BLaER1 treated with 17β-estradiol and CSF1 and Interleukin-3, amounts not matched to agents 10 nM and 100 nM (cell line): ENCODE measurements at regions not wholly inside any gene's neighbourhood (a gene's known extent, or its start where the extent isn't known, plus 50 kb on each side); places are given as distances from the start of the nearest gene placed in this dataset.
"Not testable (repeated sequence)": the region's sequence is repeated elsewhere in the genome, so short reads cannot be mapped to it uniquely, and the experiment has no call there.

Source experiments
- H3K27ac ChIP-seq, 11 experiments: shearing (Covaris generic); formaldehyde crosslinking; 2 replicates each; pipeline ENCODE4 v1.8.1; 2022
- H3K27me3 ChIP-seq, 11 experiments: shearing (Covaris generic); formaldehyde crosslinking; 2 replicates each; pipeline ENCODE4 v1.8.1; 2022
- H3K36me3 ChIP-seq, 11 experiments: shearing (Covaris generic); formaldehyde crosslinking; 2 replicates each; pipeline ENCODE4 v1.8.1; 2022
- H3K4me1 ChIP-seq, 10 experiments: shearing (Covaris generic); formaldehyde crosslinking; 2 replicates each; pipeline ENCODE4 v1.8.1; 2022
- H3K4me2 ChIP-seq, 11 experiments: shearing (Covaris generic); formaldehyde crosslinking; 2 replicates each; pipeline ENCODE4 v1.8.1; 2022
- H3K4me3 ChIP-seq, 10 experiments: shearing (Covaris generic); formaldehyde crosslinking; 2 replicates each; pipeline ENCODE4 v1.8.1; 2022
- H3K9ac ChIP-seq, 11 experiments: shearing (Covaris generic); formaldehyde crosslinking; 2 replicates each; pipeline ENCODE4 v1.8.1; 2022
- H3K9me3 ChIP-seq, 11 experiments: shearing (Covaris generic); formaldehyde crosslinking; replicated peaks in 1 of 11; 2 replicates each; pipeline ENCODE4 v1.8.1; 2022
- H4K20me1 ChIP-seq, 11 experiments: shearing (Covaris generic); formaldehyde crosslinking; 2 replicates each; pipeline ENCODE4 v1.8.1; 2022
- Cebpa-rat ChIP-seq, 11 experiments: shearing (Covaris generic); IDR thresholded peaks; 2 replicates each; pipeline ENCODE4 v1.8.1; 2022

DNA sequence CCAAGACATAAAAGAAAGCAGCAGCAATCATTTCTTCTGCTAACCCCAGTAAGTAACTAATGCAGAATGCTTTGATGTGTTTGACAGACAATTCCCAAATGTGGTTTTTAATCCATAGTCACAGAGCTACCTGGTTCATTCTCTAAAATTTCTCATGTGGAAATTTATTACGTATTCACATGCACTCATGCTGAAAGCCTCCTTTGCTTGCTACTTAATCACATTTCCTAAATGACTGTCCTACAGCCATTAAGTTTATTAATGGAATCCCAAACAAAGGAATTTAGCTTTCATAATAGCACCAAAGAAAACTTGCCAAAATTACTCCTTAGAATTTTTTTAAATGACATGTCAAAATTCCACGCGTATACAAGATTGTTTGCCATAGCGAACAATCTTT lies 68.6 kb upstream of the MCHR2 start:
- H3K9me3 ChIP-seq, result no peaks in the 10 kb centered on the region
- no peak overlapping the region for H3K4me2 ChIP-seq
- H3K4me1 ChIP-seq, result no peaks in the 10 kb centered on the region
- no peak for TF ChIP-seq Cebpa-rat (IDR thresholded peaks at IDR 0.05)
- no peak overlapping the region for H3K9ac ChIP-seq
- no peaks in the 10 kb centered on the region for H3K36me3 ChIP-seq
- no peaks in the 10 kb centered on the region for H4K20me1 ChIP-seq
- H3K27me3 ChIP-seq, result no peaks in the 10 kb centered on the region
- no peak overlapping the region for H3K4me3 ChIP-seq
- H3K27ac ChIP-seq, result no peak overlapping the region

DNA sequence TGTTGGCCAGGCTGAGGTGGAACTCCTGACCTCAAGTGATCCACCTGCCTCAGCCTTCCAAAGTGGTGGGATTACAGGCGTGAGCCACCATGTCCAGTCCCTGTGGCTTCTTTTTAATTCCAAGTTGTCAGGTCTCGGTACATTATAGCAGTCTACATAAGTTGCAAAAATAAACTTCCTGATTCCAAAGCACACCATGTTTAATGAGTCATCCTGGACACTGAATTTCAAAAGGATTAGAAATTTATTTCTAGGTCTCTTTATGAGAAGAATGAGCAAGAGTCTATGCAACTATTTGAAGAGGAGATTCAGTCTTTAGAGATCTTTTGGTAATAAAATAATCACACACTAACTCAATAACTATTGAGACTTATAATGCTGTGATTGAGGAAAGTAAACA lies 63.9 kb upstream of the MCHR2 start:
- no peak for TF ChIP-seq Cebpa-rat (IDR thresholded peaks at IDR 0.05)
- H4K20me1 ChIP-seq, result no peaks in the 10 kb centered on the region
- H3K9me3 ChIP-seq, result peaks cover 0 to 12% (median 8%) of the 10 kb centered on the region in 11 experiments; a peak in 10 of 22 replicates

DNA sequence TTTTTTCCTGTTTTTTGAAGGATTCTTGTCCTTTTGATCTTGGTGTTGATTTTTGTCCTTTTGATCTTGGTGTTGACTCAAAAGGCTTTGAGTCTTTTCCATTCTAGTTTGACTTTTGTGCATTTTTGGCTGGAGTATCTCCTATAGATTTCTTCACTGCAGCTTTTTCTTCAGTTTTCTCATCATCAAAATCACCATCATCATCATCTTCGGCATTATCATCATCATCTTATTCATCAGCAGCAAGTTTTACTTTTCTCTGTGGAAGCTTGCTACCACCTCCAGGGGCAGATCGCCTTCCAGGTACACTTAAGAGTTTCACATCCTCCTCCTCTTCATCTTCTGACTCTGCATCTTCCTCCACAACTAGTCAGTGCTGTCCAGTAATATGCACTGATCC lies 56.5 kb upstream of the MCHR2 start:
- H3K4me1 ChIP-seq, result no peaks in the 10 kb centered on the region
- no peak overlapping the region for H3K27ac ChIP-seq
- no peak overlapping the region for H3K4me3 ChIP-seq
- H3K9ac ChIP-seq, result no peak overlapping the region
- H3K9me3 ChIP-seq, result peaks cover 0 to 8% (median 6%) of the 10 kb centered on the region in 11 experiments; a peak in 9 of 22 replicates
- H3K27me3 ChIP-seq, result no peaks in the 10 kb centered on the region
- H4K20me1 ChIP-seq, result no peaks in the 10 kb centered on the region
- H3K4me2 ChIP-seq, result no peak overlapping the region
- TF ChIP-seq Cebpa-rat (IDR thresholded peaks at IDR 0.05), result no peak
- H3K36me3 ChIP-seq, result no peaks in the 10 kb centered on the region

More for the DNA sequence above, 63.9 kb upstream of the MCHR2 start:
- Histone ChIP-seq H3K4me3 (no peak overlapping the region), H3K4me1 (no peaks in the 10 kb centered on the region), H3K27ac (no peak overlapping the region), H3K4me2 (no peak overlapping the region), H3K27me3 (no peaks in the 10 kb centered on the region), H3K36me3 (no peaks in the 10 kb centered on the region), H3K9ac (no peak overlapping the region)

DNA sequence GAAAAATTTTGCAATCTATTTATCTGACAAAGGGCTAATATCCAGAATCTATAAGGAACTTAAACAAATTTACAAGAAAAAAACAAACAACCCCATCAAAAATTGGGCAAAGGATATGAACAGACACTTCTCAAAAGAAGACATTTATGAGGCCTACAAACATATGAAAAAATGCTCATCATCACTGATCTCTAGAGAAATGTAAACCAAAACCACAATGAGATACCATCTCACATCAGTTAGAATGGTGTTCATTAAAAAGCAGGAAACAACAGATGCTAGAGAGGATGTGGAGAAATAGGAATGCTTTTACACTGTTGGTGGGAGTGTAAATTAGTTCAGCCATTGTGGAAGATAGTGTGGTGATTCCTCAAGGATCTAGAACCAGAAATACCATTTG lies 49.9 kb upstream of the MCHR2 start:
- H3K4me1 ChIP-seq, H4K20me1 ChIP-seq, H3K4me2 ChIP-seq, H3K4me3 ChIP-seq, H3K9ac ChIP-seq, H3K9me3 ChIP-seq, H3K27me3 ChIP-seq, H3K36me3 ChIP-seq, H3K27ac ChIP-seq: not testable (repeated sequence)
